ENCODE measurements at regions not wholly inside any gene's neighbourhood (a gene's known extent, or its start where the extent isn't known, plus 50 kb on each side); places are given as distances from the start of the nearest gene placed in this dataset.

DNA sequence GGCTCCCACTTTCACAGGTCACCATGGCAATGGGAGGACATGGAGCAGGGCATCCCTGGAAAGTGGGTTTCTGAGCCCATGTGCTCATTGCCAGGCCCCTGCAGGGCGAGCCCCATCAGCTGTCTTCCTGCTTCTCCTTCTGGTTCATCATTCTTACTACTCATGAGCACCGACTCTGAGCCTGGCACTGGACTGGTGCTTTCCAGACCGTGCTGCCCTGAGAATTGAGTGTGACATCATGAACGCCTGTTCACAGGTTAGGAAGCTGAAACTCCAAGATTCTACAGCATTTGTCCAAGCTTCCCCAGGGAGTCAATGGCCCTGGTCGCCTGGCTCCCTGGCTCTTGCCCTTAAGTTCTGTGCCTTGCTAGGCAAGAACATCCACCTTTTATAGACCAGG lies 210.4 kb upstream of the ZNF536 start:
- intact Hi-C loops (cut with DNase I), result no loop called here
- DNase-seq (no peak), ATAC-seq (no peak)

DNA sequence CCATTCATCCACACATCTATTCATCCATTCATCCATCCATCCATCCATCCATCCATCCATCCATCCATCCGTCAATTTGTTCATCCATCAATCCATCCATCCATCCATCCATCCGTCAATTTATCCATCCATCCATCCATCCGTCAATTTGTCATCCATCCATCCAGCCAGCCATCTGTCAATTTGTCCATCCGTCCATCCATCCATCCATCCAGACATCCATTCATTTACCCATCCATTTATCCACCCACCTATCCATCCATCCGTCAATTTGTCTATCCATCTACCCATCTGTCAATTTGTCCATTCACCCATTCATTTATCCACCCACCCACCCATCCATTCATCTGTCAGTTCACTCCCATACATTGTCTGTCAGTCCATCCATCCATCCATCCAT lies 209.5 kb upstream of the ZNF536 start:
- intact Hi-C loops (cut with DNase I), result no loop called here
- DNase-seq, result no peak
- no peak for ATAC-seq

DNA sequence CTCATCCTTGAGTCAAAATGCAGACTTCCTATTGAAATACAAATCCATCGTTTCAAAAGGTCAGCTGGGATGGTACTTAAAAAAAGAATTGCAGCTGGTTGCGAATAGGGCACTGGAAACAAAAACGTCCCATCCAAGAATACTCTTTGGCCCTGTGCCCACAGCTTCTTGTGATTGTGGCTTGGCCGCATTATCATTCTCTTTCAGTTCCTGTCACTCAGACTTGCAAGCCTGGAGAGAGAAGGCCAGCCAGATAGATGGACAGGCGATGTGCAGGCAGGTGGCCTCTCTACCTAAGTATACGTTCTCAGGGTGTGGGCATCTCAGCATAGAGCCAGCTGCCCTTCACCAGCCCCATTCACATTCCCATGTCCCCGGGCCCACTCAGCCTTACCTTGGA lies 208.5 kb upstream of the ZNF536 start:
- intact Hi-C loops (cut with DNase I), result no loop called here
- no peak for ATAC-seq

DNA sequence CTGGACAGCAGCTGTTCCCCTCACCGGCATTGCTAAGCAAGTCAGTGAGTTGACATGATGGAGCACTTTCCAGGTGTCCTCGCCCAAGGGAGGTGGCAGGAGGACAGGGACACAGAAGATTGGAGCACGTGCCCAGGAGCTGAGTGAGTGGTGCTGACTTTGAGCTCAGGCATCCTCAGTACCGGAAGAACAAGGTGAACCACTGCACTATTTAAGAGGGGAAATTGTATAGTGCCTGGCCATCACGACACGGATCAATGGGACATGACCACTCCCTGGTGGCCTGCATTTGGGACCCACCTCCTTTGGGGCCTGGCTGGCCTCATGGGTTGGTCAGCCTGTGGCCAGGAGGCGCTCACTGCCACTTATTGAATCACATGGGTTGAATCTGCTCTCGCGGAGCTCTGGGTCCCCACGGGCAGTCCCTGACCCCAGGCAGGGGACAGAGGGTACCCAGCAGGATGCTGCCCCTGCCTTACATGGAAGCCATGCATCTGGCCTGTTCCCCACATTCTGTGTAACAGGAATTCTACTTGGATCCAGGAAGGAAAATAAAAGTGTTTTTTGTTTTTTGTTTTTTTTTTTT lies 206.9 kb upstream of the ZNF536 start:
- intact Hi-C loops (cut with DNase I), result no loop called here
- ATAC-seq, result no peak
- no peak for DNase-seq

More for the DNA sequence above, 208.5 kb upstream of the ZNF536 start:
- no peak for DNase-seq

DNA sequence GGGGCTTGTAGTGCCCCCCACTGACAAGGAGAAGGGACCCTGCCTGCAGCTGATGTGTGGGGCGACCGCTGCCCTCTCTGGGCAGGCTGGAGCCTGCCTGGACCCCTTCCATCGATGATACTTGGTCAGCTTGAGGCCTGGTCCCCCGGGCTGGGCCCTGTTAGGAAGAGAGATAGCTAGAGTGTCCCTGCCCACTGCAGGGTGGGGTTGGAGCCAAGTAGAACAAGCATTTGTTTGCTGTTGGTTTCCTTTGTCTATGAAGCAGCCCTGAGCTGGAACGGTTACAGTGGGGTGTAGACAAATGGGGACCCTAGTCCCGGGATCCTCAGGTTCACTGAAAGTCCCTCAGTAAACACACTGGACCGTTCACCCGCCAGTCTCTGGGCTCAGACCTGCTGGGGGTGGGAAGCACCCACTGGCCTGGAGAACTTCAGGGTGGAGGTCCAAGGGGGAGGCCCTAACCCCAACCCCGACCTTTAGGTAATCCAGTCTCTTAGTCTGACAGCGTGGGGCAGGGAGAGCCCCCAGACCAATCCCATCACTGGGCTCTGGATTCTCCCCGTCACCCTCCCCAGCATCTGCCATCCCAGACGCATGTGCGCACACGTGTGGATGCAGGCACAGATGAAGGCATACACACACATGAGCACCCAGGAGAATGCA lies 204.8 kb upstream of the ZNF536 start:
- ATAC-seq, result no peak
- no peak for DNase-seq
- intact Hi-C loops (cut with DNase I), result no loop called here

DNA sequence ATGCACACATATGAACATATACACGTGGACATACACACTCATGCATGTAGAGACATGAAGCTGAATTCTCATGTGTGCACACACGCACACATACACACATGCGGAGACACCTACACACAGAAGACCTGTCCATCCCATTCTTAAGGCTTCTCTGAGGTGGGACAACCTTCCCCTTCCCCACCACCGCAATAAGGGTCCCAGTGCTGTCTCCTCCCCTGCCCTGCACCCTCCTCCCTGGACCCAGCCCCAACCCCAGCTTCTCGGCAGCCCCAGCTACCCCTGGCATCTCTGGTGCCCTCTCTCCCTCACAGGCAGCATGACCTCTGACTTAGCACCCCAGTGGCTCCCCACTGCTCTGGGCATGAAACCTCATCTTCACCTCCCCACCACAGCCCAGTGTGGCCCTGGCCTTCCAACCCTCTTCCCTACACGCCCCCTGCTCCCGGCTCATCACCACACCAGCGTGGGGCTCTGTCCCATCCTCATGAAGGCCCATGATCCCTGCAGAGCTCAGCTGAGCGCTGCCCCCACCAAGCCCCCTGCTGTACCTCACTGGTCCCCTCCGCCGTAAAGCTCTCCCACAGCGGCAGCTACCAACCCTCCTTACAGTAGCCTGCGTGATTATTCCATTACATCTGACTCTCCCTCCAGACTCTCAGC lies 204.1 kb upstream of the ZNF536 start:
- DNase-seq (no peak), ATAC-seq (no peak)
- intact Hi-C loops (cut with DNase I), result no loop called here

DNA sequence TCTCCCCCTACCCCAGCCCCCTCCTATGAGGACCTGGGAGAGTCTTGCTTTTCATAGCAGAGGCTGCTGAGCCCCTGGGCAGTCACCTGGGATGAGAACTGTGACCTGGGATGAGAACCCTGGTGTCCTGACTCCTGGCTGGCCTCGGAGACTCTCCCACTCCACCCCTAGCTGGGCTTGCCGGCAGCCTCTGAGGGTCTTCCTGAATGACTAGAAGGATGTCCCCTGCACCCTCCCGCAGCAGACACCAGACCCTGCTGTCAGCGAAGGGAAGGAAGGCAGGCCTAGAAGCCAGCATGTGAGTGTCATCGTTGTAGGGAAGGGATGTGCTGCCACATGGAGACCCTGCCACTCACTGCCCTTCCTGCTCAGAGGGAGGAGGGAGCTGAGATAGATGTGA lies 203.4 kb upstream of the ZNF536 start:
- no peak for ATAC-seq
- no peak for DNase-seq
- intact Hi-C loops (cut with DNase I), result no loop called here

DNA sequence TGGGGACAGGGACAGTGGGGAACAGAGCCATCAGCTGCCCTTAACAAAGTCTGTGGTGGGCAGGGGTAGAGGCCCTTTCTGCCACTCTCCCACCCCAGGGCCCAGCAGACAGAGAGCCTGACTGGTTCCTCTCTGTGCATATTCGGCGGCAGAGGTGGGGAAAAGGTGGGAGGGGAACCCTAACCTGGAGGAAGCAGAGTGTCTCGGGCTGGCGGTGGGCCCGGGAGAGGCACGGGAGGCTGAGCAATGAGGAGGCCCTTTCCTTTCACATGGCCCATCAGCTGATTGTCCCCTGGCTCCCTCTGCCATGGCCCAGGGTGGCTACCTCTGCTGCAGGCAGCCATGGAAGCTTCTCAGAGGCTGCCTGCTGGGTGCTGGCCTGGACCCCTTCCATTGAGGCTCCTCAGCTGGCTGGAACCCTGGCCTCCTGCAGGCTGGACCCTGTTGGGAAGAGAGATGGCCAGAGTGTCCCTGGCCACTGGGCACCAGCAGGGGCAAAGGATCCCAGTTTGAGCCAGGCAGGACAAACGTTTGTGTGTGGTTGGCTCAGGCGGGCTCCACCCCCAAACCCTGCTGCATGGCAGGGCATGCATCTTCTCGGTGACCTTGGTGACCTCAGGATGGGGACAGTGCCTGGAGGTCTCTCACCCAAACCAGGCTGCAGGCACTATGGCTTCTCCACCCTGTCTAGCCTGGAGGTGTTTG lies 202.8 kb upstream of the ZNF536 start:
- intact Hi-C loops (cut with DNase I), result no loop called here
- ATAC-seq (no peak), DNase-seq (no peak)

DNA sequence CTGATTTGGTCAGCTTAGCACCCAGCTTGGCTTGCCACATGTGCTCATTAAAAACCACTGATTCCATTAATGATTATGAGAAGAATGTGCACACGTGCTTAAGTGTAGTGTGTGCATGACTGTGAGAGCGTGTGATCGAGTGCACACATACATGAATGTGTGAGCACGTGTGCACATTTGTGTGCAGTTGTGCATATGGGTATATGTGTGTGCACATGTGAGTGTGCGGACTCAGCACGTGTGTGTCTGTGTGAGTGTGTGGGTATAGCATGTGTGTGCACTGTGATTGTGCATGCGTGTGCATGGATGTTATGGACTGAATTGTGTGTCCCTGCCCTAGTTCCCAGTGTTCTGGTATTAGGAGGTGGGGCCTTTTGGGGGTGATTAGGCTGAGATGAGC lies 202.1 kb upstream of the ZNF536 start:
- intact Hi-C loops (cut with DNase I), result no loop called here
- DNase-seq, result no peak
- ATAC-seq, result no peak

DNA sequence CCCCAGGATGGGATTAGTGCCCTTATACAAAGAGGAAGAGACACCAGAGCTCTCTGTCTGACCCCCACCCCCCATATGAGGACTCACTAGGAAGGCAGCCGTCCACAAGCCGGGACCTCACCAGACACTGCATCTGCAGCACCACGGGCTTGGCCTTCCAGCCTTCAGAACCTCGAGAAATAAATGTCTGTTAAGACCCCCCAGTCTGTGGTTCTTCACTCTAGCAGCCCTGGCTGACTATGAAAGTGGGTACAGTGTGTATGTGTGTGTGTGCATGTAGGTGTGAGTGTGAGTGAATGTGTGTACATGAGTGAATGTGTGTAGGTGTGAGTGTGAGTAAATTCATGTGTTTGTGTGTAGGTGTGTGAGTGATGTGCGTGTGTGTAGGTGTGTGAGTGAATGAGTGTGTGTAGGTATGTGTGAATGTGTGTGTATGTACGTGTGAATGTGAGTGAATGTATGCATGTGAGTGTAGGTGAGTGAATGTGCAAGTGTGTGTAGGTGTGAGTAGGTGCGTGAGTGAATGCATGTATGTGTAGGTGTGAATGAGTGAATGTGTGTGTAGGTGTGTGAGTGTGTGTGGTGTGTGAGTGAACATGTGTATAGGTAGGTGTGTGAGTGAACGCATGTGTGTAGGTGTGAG lies 201.6 kb upstream of the ZNF536 start:
- no peak for DNase-seq
- intact Hi-C loops (cut with DNase I), result no loop called here
- no peak for ATAC-seq

DNA sequence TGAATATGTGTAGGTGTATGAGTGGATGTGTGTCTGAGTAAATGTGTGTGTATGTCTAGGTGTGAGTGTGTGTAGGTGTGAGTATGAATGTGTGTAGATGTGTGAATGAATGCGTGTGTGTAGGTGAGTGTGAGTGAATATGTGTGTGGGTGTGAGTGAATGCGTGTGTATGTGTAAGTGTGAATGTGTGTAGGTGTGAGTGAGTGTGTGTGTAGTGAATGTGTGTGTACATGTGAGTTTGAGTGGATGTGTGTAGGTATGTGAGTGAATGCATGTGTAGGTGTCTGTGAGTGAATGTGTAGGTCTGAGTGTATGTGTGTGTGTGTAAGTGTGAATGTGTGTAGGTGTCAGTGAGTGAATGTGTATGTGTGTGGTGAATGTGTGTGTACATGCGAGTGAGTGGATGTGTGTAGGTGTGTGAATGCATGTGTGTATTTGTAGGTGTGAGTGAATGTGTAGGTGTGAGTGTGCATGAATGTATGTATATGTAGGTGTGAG lies 201.0 kb upstream of the ZNF536 start:
- intact Hi-C loops (cut with DNase I), result no loop called here
- DNase-seq (no peak), ATAC-seq (no peak)

DNA sequence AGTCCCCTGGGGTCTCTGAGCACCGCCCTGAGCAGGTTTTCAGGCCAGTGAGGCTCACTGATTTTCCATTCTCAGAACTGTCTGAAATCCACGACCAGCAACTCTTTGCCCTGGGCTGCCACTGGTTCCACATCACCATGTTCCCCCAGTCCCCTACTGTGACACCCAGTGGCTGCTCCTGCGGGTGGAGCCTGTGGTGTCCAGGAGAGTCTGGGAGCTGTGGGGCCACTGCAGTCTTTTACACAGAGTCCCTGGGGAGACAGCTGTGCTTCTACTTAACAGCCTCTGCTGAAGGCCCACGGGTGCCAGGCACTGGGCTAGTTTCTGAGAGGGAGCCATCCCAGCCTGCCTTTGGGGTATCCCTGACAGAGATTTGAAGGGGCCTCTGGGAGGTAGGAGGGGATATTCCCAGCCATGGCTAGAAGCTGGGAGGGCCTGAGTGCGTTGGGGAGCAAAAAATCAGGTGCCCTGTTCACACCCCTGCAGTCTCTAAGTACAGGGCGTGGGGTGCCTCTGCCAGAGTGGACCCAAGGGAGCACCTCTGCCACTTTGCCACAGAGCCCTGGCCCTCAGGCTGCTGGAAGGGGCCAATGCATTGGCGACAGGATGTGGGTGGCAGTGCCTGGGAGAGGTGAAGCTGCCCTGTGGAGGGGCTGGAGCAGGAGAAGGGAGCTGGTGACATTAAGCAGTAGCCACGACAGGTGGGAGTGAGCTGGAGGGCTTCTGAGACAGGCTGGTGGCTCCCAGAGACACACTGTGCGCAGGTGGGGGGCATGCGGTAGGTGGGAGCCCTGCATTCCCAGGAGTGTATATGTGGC lies 200.2 kb upstream of the ZNF536 start:
- ATAC-seq, result no peak
- intact Hi-C loops (cut with DNase I), result no loop called here

DNA sequence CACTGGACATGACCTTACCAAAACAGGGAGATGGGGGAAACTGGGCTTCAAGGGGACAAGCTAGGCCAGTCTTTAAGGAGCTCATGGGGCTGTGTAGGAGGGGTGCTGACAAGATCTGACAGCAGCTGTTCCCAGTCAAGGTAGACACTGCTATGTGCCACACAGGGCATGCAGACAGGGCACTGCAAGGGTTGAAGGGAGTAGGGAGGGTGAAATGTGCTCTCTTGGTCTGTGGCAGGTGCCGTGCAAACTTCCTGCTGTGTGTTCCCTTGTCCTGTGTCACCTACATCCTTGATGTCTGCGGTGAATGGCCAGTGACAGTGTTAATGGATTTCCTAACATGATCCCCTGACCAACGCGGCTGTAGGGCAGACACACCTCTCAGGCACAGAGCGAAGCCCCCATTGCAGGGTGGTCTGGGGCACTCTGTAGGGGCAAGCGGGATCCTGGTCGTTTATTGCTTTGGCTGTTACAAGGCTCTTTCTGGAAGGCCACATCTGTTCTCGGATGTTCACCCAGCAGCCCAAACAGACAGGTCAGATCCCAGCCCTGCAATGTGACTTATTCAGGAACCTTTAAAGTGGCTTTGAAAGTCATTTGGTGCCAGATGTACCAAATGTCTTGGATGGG lies 199.5 kb upstream of the ZNF536 start:
- no peak for ATAC-seq
- intact Hi-C loops (cut with DNase I), result no loop called here

More for the DNA sequence above, 200.2 kb upstream of the ZNF536 start:
- DNase-seq, result no peak

DNA sequence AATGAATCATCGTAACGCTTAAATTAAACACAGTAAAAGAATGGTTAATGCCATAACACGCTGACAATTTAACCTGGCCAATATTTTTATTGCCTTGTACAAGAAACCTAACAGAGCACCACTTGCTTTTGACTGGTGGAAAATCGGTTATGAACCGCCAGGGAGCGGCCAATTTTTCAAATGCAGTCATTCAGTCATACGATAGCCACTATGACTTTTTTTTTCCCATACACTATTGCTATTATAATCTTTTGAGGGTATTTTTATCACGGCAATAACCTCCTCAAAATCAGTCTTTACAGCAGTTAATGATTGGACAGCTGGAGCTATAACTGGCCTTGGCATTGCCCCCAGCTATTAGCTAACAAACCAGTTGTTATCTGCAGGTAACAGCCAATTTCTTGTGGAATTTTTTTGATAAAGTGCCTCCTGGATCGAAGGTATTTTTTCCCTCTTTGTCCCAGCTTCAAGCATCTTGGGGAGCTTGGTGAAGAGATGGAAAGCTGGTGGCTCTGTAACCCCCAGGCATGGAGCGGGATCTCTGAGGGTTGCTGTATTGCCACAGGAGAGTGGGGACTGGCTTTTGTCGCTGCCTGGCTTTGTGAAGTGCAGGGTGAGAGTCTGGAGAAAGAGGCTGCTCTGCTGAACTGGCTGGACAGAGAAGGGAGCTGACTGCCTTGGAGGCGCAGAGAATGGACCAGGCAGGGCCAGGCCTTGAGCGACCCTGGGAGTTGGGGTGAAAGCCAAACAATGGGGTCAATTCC lies 198.4 kb upstream of the ZNF536 start:
- DNase-seq, result no peak
- intact Hi-C loops (cut with DNase I), result no loop called here
- ATAC-seq, result no peak

More for the DNA sequence above, 199.5 kb upstream of the ZNF536 start:
- no peak for DNase-seq

DNA sequence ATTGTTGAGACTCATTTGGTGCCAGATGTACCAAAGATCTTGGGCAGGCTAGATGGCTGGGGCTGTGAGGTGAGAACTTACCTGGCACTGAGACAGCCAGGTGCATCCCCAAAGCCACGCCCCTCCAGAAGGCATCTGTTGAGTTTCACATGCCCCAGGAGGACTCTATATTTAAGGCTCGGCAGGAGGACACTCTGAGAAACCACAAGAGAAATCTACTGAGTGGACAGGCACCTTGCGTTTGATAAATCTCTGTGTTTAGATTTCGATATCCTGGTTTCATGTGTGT lies 197.9 kb upstream of the ZNF536 start:
- no peak for ATAC-seq
- intact Hi-C loops (cut with DNase I), result no loop called here
- no peak for DNase-seq

DNA sequence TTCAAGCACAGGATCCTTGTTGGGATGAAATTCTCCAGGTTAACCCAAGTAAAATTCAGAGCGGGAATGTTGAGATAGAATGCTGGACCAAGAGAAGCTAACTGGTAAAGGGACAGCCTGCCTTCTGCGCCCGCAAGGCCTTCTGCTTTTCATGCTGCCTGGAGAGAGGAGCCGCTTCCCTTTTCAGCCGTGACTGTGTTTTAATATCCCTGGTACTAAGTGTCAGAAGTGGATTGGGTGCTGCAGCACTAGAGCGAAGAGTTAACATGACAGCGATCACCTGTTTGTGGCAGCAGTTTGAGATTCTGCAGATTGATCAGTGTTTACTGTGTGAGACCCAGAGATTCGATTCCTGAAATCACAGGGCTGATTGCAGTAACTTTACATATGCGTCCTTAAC lies 197.4 kb upstream of the ZNF536 start:
- DNase-seq, result no peak
- no peak for ATAC-seq

DNA sequence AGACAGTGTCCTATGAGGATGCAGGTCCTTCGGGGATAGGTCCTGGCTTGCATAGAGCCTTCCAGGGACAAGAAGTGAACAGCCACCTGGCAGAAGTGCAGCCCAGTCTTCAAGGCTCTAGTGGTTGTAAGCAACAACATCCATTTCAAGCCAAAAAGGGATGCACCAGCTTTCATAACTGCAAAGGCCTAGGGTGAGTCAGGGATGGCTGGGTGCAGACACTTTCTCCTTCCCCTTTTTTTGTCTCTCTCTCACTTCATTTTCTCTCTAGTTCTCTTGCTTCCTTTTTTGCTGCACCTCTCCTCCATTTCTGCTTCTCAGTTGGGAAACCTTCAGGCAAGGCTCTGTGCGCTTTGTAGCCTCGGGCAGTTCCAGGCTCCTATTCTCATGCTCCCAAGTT lies 196.2 kb upstream of the ZNF536 start:
- intact Hi-C loops (cut with DNase I), result no loop called here
- DNase-seq, result no peak
- ATAC-seq, result no peak

More for the DNA sequence above, 197.4 kb upstream of the ZNF536 start:
- intact Hi-C loops (cut with DNase I), result no loop called here
